ENCODE measurements at regions not wholly inside any gene's neighbourhood (a gene's known extent, or its start where the extent isn't known, plus 50 kb on each side); places are given as distances from the start of the nearest gene placed in this dataset.

GRCh38 chr20:50259705-50260478 lies 69.3 kb downstream of the CEBPB start:
- TF ChIP-seq POLR2A (IDR thresholded peaks at IDR 0.05), result no peak
- TF ChIP-seq POLR2AphosphoS5 (IDR thresholded peaks at IDR 0.05; ENCODE audit: insufficient read depth in 1 of 2, low read depth in 1 of 2), result no peak
- intact Hi-C loops (cut with DNase I), result no loop called here
- DNase-seq (ENCODE audit: extremely low spot score in 2 of 2), result no peak
- H3K27ac ChIP-seq, result peak overlapping the region; percentile 74
- H3K9me3 ChIP-seq, result no peaks in the 10 kb centered on the region
- H3K36me3 ChIP-seq, result no peaks in the 10 kb centered on the region
- H3K4me1 ChIP-seq, result peaks cover 23% of the 10 kb centered on the region
- no peaks in the 10 kb centered on the region for H3K27me3 ChIP-seq
- no peak overlapping the region for H3K4me3 ChIP-seq

DNA sequence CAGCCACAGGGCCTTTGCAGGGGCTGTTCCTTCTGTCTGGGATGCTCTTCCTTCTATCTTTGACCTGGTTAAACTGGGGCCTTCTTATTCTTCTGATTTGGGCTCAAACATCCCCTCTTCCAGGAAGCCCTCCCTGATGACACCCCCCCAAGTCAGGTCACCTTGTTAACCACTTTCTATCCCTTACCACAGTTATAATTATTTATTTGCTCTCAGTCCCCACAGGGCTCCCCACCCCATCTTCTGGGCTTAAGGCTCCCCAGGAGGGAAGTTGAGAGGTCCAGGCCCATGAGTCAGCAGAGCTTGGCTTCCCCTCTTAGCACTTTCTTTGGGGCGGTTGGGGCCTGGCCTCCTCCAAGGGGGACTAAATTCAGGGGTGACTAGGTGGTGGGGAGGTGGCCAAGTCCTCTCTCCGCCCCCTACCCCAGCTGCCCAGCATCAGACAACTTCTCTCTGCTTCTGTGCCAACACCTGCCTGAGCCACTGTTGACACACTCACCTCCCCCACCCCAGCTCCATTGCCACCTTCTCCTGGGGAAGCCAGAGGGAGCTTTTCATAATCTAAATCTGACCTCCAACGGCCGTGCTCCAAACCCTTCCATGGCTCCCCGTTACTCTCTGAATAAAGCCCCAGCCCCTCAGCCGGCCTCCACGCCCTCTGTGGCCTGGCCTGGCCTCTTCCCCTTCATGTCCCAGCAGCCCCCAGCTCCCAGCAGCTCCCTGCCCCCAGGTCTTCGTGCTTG lies 70.0 kb downstream of the CEBPB start:
- peaks cover 24% of the 10 kb centered on the region for H3K4me1 ChIP-seq
- no peak for DNase-seq (ENCODE audit: extremely low spot score in 2 of 2)
- TF ChIP-seq POLR2A (IDR thresholded peaks at IDR 0.05), result no peak
- no peak for TF ChIP-seq POLR2AphosphoS5 (IDR thresholded peaks at IDR 0.05; ENCODE audit: insufficient read depth in 1 of 2, low read depth in 1 of 2)
- no peak for TF ChIP-seq CTCF (IDR thresholded peaks at IDR 0.05)
- no peaks in the 10 kb centered on the region for H3K27me3 ChIP-seq
- no peaks in the 10 kb centered on the region for H3K36me3 ChIP-seq
- peak overlapping the region; percentile 74 for H3K27ac ChIP-seq
- H3K4me3 ChIP-seq, result no peak overlapping the region
- intact Hi-C loops (cut with DNase I), result no loop called here
- no peaks in the 10 kb centered on the region for H3K9me3 ChIP-seq

GRCh38 chr20:50261471-50262212 lies 71.0 kb downstream of the CEBPB start:
- Histone ChIP-seq H3K27ac (peak overlapping the region; percentile 74), H3K9me3 (no peaks in the 10 kb centered on the region), H3K4me1 (peaks cover 34% of the 10 kb centered on the region), H3K27me3 (no peaks in the 10 kb centered on the region), H3K36me3 (no peaks in the 10 kb centered on the region), H3K4me3 (no peak overlapping the region)
- TF ChIP-seq CTCF (IDR thresholded peaks at IDR 0.05) (no peak), POLR2A (IDR thresholded peaks at IDR 0.05) (no peak), POLR2AphosphoS5 (IDR thresholded peaks at IDR 0.05; ENCODE audit: insufficient read depth in 1 of 2, low read depth in 1 of 2) (no peak)
- intact Hi-C loops (cut with DNase I), result no loop called here
- no peak for DNase-seq (ENCODE audit: extremely low spot score in 2 of 2)

DNA sequence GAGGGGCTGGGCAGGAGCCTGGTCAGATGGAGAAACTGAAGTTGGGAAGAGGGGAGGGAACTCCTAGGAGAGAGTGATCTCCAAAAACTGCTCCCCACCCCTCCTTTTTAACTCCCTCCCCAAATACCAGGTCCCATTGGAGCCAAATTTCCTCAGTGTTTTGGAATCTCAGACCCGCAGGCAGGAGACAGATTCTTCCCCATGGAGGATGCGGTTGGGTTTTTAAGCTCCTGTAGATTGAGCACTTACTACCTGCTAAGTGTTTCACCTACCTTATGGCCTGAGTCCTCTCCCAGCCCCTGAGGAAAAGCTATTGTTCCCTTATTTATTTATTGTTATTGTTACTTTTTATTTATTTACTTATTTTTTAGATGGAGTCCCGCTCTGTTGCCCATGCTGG lies 73.2 kb downstream of the CEBPB start:
- no peaks in the 10 kb centered on the region for H3K36me3 ChIP-seq
- TF ChIP-seq CTCF (IDR thresholded peaks at IDR 0.05) (no peak), POLR2AphosphoS5 (IDR thresholded peaks at IDR 0.05; ENCODE audit: insufficient read depth in 1 of 2, low read depth in 1 of 2) (no peak), POLR2A (IDR thresholded peaks at IDR 0.05) (no peak)
- no peaks in the 10 kb centered on the region for H3K27me3 ChIP-seq
- DNase-seq (ENCODE audit: extremely low spot score in 2 of 2), result no peak
- peaks cover 50% of the 10 kb centered on the region for H3K4me1 ChIP-seq
- intact Hi-C loops (cut with DNase I), result no loop called here
- peak overlapping the region; percentile 23 for H3K27ac ChIP-seq
- no peaks in the 10 kb centered on the region for H3K9me3 ChIP-seq
- no peak overlapping the region for H3K4me3 ChIP-seq

- Histone ChIP-seq H3K4me1 (peaks cover 49% of the 10 kb centered on the region), H3K27ac (peak overlapping the region; percentile 20), H3K9me3 (no peaks in the 10 kb centered on the region), H3K36me3 (no peaks in the 10 kb centered on the region), H3K4me3 (no peak overlapping the region), H3K27me3 (no peaks in the 10 kb centered on the region)
- intact Hi-C loops (cut with DNase I), result loop anchor here (5.0 kb wide), 1 partner anchor 62 kb away; no protein-coding TSS in a partner anchor
- no peak for DNase-seq (ENCODE audit: extremely low spot score in 2 of 2)
- TF ChIP-seq POLR2A (IDR thresholded peaks at IDR 0.05) (no peak), CTCF (IDR thresholded peaks at IDR 0.05) (no peak), POLR2AphosphoS5 (IDR thresholded peaks at IDR 0.05; ENCODE audit: insufficient read depth in 1 of 2, low read depth in 1 of 2) (no peak)
These were observed 74.0 kb downstream of the CEBPB start for GRCh38 chr20:50264534-50265145.
